DMS114 treated with DMSO at 0.1 percent for 48 hours (cell line): ENCODE measurements at regions not wholly inside any gene's neighbourhood (a gene's known extent, or its start where the extent isn't known, plus 50 kb on each side); places are given as distances from the start of the nearest gene placed in this dataset.

ENCODE experiments used
- DNase-seq: peaks from one replicate; lab custom pipeline; 2025; ENCODE audit not compliant: unreplicated experiment; lab: John Stamatoyannopoulos, UW

GRCh38 chr14:104318558-104319490 is 180.4 kb downstream of the KIF26A start:
- no peak for DNase-seq

- no peak for DNase-seq
These were observed 181.3 kb downstream of the KIF26A start for GRCh38 chr14:104319491-104320241.

GRCh38 chr14:104320611-104321086 is 182.3 kb downstream of the KIF26A start:
- DNase-seq = no peak

GRCh38 chr14:104321088-104321801 is 182.9 kb downstream of the KIF26A start:
- no peak for DNase-seq

GRCh38 chr14:104321802-104322130 is 183.4 kb downstream of the KIF26A start:
- DNase-seq = no peak

- DNase-seq = no peak
These were observed 184.4 kb downstream of the KIF26A start for GRCh38 chr14:104322531-104323366.

GRCh38 chr14:104323551-104324175 is 185.3 kb downstream of the KIF26A start:
- no peak for DNase-seq

- DNase-seq = no peak
These were observed 188.5 kb downstream of the KIF26A start for GRCh38 chr14:104326848-104327247.

- no peak for DNase-seq
These were observed 190.2 kb downstream of the KIF26A start for GRCh38 chr14:104328607-104329006.

- DNase-seq = no peak
These were observed 191.4 kb downstream of the KIF26A start for GRCh38 chr14:104329793-104330192.

GRCh38 chr14:104331871-104332605 is 193.7 kb downstream of the KIF26A start:
- DNase-seq = no peak

GRCh38 chr14:104332634-104333270 is 194.4 kb downstream of the KIF26A start:
- no peak for DNase-seq

GRCh38 chr14:104333646-104334423 is 195.4 kb downstream of the KIF26A start:
- no peak for DNase-seq

- DNase-seq = no peak
These were observed 196.2 kb downstream of the KIF26A start for GRCh38 chr14:104334424-104335161.

- DNase-seq = no peak
These were observed 196.8 kb downstream of the KIF26A start for GRCh38 chr14:104335176-104335575.

GRCh38 chr14:104335611-104336010 is 197.2 kb downstream of the KIF26A start:
- DNase-seq = no peak

- no peak for DNase-seq
These were observed 199.0 kb downstream of the KIF26A start for GRCh38 chr14:104337351-104337750.
